ENCODE measurements at regions not wholly inside any gene's neighbourhood (a gene's known extent, or its start where the extent isn't known, plus 50 kb on each side); places are given as distances from the start of the nearest gene placed in this dataset.

DNA sequence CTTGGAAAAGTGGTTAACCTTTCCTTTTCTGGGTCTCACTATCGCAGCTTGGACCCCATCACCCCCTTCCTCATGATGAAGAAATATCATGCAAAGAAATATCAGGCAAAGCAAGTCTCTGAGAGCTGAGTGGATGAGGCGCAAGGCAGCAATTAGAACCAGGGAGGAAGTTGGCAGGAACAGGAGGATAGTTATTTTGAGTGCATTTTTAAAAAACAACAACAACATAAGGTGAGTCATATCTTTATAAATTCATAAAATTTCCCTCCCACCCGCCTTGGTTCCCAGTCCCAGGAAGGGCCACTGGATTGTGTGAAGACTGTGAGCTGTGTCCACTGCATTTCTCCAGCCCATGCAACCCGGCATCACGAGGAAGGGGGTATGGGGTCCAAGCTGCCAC, 316.9 kb upstream of the TLE3 start:
- Mint-ChIP-seq H3K27me3 (peaks cover 17% of the 10 kb centered on the region), H3K27ac (no peak overlapping the region), H3K9me3 (no peaks in the 10 kb centered on the region), H3K36me3 (ENCODE audit: low read depth) (no peaks in the 10 kb centered on the region), H3K4me3 (no peak overlapping the region), H3K4me1 (ENCODE audit: low read depth) (peaks cover 5% of the 10 kb centered on the region)
- intact Hi-C loops (cut with micrococcal nuclease) = no loop called here

DNA sequence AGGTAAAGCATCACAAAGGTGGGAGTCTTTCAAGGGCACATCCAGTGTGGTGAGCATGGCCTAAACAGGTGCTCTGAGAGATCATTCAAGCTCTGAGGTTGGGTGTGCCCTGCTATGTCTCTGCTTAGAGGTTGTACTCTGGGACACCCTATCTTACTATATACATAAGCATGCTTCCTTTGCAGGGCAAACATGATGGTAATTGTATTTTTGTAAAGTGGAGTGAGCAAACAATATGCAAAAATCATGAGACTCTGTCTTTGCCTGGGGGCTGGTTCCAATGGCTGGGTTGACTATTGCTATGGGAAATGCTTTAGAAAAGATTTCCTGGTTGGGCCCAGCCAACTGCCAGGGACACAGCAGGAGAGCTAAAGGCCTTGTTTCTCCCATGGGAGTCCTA, 315.1 kb upstream of the TLE3 start:
- H3K36me3 Mint-ChIP-seq (ENCODE audit: low read depth) = no peaks in the 10 kb centered on the region
- H3K4me3 Mint-ChIP-seq = no peak overlapping the region
- intact Hi-C loops (cut with micrococcal nuclease) = no loop called here
- peaks cover 9% of the 10 kb centered on the region for H3K9me3 Mint-ChIP-seq
- H3K27ac Mint-ChIP-seq = no peak overlapping the region
- peaks cover 9% of the 10 kb centered on the region for H3K27me3 Mint-ChIP-seq
- peaks cover 5% of the 10 kb centered on the region for H3K4me1 Mint-ChIP-seq (ENCODE audit: low read depth)

DNA sequence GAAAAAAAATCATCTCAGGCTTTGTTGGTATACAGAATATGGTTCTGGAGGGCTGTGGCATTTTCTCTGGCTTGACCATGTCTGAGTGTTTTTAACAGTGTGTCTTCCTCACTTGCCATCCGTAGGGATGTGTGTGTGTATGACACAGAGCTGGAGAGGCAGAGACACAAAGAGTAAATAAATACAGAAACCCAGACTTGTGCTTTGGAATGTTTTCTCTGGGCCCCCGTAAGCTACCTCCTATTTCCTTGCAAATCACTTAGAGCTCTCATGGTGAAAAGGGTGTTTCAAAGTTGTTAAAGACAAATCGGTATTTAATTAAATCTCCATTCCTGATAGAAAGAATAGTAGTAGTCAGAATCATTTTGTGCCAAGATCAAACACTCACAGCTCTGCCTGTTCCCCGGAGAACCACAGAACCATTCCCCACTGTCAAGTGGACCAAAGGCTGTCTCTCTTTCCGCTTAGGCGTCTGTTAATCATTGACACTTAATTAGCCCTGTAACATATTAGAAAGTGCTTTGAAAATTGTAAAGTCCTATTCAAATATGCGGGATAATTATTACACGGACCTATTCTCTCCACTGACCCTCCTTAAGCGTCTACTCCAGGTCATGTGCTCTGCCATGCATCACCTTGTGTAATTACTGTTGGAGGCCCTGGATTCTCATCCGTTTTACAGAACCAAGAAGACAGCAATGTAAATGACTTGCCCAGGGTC, 313.6 kb upstream of the TLE3 start:
- Mint-ChIP-seq H3K27me3 (peaks cover 11% of the 10 kb centered on the region), H3K36me3 (ENCODE audit: low read depth) (no peaks in the 10 kb centered on the region), H3K4me1 (ENCODE audit: low read depth) (peaks cover 5% of the 10 kb centered on the region), H3K9me3 (peaks cover 14% of the 10 kb centered on the region), H3K27ac (no peak overlapping the region), H3K4me3 (no peak overlapping the region)
- intact Hi-C loops (cut with micrococcal nuclease) = no loop called here

DNA sequence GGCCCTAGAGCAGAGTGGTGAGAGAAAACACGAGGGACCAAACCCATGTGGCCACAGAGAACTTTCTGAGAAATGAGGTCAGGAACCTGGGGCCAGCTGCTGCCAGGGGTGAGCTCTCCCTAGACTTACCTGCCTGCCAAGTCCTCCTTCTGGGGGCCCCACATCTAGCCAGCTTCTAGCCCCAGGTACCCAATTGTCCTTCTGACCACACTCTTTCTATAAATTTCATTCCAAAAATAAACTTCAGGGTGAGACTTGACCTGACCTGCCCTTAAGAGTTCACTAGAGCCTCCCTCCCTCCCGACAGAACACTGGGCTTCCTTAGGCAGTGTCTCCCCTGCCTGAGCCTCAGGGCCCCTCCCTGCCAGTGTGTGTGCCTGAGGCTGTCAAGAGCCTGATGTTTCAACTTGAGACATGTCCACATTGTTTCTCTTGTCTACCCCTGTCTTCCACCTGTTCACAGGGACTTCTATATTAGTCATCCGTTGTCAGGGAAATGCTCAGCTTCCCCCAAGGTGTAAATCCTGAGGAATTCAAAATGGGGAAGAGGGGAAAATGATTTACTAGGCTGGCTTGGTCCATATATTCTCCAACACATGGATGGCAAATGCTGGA, 312.8 kb upstream of the TLE3 start:
- no peaks in the 10 kb centered on the region for H3K36me3 Mint-ChIP-seq (ENCODE audit: low read depth)
- H3K4me1 Mint-ChIP-seq (ENCODE audit: low read depth) = peaks cover 5% of the 10 kb centered on the region
- intact Hi-C loops (cut with micrococcal nuclease) = no loop called here
- H3K4me3 Mint-ChIP-seq = no peak overlapping the region
- H3K9me3 Mint-ChIP-seq = peaks cover 14% of the 10 kb centered on the region
- peaks cover 12% of the 10 kb centered on the region for H3K27me3 Mint-ChIP-seq
- H3K27ac Mint-ChIP-seq = no peak overlapping the region

DNA sequence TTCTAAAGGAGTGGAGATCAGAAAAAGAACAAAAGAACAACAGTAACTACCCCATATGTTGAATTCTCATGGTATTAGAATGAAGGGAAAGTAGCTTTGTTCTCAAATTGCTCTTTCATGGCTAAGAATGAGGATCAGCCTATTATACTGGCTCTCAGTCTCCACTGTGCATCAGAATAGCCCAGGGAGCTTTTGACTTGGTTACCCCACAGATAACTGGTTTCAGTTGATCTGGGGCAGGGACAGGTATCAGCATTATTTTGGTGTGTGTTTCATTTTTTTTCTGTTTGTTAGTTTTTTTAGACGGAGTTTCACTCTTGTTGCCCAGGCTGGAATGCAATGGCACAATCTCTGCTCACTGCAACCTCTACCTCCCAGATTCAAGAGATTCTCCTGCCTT, 311.7 kb upstream of the TLE3 start:
- no peaks in the 10 kb centered on the region for H3K36me3 Mint-ChIP-seq (ENCODE audit: low read depth)
- no peak overlapping the region for H3K27ac Mint-ChIP-seq
- H3K27me3 Mint-ChIP-seq = peaks cover 16% of the 10 kb centered on the region
- intact Hi-C loops (cut with micrococcal nuclease) = no loop called here
- peaks cover 5% of the 10 kb centered on the region for H3K4me1 Mint-ChIP-seq (ENCODE audit: low read depth)
- H3K9me3 Mint-ChIP-seq = peaks cover 14% of the 10 kb centered on the region
- no peak overlapping the region for H3K4me3 Mint-ChIP-seq

DNA sequence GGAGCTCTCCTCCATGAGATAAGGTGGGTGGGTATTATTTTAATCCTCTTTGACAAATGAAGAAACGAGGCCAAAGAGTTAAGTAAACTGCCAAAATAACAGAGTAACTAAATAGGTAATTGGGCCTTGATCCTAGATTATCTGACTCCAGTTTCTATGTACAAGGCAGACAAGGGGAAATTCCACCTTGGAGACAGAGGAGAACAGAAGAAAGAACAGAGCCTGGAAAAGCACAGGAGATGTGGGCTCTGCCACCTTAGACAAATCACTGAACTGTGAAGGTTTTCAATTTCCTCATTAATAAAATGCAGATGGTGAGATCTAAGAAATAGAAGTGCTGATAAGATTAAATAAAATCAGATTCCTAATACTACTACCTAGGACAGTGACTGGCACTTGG, 310.2 kb upstream of the TLE3 start:
- Mint-ChIP-seq H3K36me3 (ENCODE audit: low read depth) (no peaks in the 10 kb centered on the region), H3K27me3 (peaks cover 19% of the 10 kb centered on the region), H3K4me1 (ENCODE audit: low read depth) (peaks cover 5% of the 10 kb centered on the region), H3K27ac (no peak overlapping the region), H3K4me3 (no peak overlapping the region), H3K9me3 (peaks cover 14% of the 10 kb centered on the region)
- intact Hi-C loops (cut with micrococcal nuclease) = no loop called here

DNA sequence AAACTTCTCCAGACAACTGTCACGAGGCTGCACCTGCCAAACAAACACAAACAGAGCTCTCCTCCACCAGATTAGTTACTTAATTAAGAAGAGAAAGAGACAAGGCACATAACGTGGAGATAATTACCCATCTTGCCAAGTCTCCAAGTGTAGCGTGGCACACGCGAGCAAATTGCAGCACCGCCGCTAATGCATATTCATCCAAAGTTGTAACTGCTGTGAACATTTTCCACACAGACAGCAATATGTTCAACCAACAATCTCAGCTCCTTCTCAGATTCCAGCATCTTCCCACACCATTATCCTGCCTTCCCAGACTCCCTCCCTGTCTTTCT, 309.6 kb upstream of the TLE3 start:
- Mint-ChIP-seq H3K36me3 (ENCODE audit: low read depth) (no peaks in the 10 kb centered on the region), H3K27me3 (peaks cover 23% of the 10 kb centered on the region), H3K9me3 (peaks cover 14% of the 10 kb centered on the region), H3K4me3 (no peak overlapping the region), H3K4me1 (ENCODE audit: low read depth) (peaks cover 5% of the 10 kb centered on the region), H3K27ac (no peak overlapping the region)
- intact Hi-C loops (cut with micrococcal nuclease) = no loop called here

DNA sequence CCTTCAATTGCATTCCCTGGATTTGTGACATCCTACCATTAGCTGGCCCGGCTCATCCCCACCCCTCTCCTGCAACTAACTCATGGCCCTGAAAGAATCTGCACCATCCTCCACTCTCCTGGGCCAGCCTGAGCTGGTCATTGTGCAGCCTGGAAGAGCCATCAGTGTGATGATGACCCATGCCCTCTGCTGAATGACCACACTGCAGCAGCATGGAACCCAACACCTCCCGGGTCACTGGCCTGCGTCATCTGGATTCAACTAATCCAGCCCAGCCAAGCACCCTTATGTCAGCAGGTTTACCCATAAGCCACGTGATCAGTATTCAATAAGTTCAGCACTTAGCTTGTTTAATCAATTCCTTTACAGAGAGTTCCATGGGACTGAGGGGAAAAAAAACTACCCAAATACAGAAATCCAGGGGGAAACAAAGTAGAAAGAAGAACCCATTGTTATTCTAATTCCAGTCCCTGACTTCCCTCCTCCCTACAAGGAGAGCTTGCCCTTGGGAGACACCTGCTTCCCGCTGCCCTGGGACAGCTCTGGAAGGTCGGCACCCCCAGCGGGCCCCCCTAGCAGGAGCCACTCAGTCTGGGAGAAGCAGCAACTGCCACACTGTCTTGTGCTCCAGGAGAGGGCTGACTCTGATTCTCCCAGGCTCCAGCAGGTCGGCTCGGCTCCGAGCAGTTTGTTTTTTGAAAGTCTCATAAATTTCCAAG, 309.1 kb upstream of the TLE3 start:
- H3K36me3 Mint-ChIP-seq (ENCODE audit: low read depth) = no peaks in the 10 kb centered on the region

DNA sequence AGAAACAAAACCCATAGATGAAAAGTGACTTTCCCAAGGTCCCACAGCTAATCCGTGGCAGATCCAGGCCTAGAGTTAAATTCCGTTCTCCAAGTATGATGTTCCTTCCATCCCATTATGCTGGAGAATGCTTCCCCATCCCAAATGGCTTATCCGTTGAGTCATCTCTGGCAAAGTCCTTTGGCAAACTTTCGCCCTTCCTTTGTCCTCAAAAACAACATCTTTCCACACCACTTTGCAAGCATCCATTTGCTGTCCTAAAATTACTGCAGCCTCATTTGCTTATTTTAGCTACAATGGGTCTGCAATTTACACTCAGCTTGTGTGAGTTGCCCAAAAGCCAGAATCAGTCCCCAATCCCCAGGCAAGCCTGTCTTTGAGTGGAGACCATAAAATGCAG, 304.0 kb upstream of the TLE3 start:
- H3K4me3 Mint-ChIP-seq = no peak overlapping the region
- H3K36me3 Mint-ChIP-seq (ENCODE audit: low read depth) = no peaks in the 10 kb centered on the region
- H3K27ac Mint-ChIP-seq = no peak overlapping the region
- intact Hi-C loops (cut with micrococcal nuclease) = no loop called here
- no peaks in the 10 kb centered on the region for H3K9me3 Mint-ChIP-seq
- peaks cover 32% of the 10 kb centered on the region for H3K27me3 Mint-ChIP-seq
- no peaks in the 10 kb centered on the region for H3K4me1 Mint-ChIP-seq (ENCODE audit: low read depth)

More for the DNA sequence above, 309.1 kb upstream of the TLE3 start:
- Mint-ChIP-seq H3K27me3 (peaks cover 27% of the 10 kb centered on the region), H3K9me3 (peaks cover 14% of the 10 kb centered on the region), H3K4me1 (ENCODE audit: low read depth) (peaks cover 5% of the 10 kb centered on the region), H3K27ac (no peak overlapping the region), H3K4me3 (no peak overlapping the region)
- intact Hi-C loops (cut with micrococcal nuclease) = no loop called here

DNA sequence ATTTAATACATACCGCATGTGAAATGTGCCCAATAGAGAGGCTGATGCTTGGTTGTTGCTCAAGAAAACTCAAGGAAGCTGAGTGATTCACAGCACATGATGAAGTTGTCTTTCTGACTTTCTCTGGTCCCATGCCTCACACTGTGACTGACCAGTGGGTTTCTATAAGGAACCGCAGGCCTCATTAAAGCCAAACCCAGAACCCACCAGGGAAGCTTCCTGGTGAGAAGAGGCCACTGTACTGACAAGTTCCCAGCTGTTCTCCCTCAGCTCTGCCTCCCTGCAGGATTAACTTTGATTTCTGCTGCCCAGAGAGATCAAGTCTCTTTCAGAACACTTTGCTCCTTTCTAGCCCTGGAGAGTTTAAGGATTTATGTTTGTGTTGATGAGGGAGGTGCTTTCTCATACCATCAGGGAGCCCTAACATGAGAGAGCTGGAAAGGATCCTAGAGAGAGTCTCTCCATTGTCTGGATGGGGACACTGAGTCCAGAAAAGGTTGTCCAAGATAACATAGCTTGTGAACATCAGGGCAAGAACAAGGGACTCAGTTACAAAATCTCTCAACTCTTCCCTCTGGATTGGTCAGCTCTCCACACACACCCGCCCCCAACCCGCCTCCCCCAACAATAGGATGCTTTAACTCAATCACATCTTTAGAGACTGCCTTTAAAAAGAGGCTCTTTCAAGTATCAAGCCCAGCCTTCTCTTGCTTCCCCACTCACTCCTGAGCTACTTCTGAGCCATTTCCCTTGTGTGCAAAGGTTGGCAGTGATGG, 303.2 kb upstream of the TLE3 start:
- H3K4me3 Mint-ChIP-seq = no peak overlapping the region
- H3K9me3 Mint-ChIP-seq = no peaks in the 10 kb centered on the region
- peaks cover 34% of the 10 kb centered on the region for H3K27me3 Mint-ChIP-seq
- H3K27ac Mint-ChIP-seq = no peak overlapping the region
- no peaks in the 10 kb centered on the region for H3K4me1 Mint-ChIP-seq (ENCODE audit: low read depth)
- no peaks in the 10 kb centered on the region for H3K36me3 Mint-ChIP-seq (ENCODE audit: low read depth)
- intact Hi-C loops (cut with micrococcal nuclease) = no loop called here

DNA sequence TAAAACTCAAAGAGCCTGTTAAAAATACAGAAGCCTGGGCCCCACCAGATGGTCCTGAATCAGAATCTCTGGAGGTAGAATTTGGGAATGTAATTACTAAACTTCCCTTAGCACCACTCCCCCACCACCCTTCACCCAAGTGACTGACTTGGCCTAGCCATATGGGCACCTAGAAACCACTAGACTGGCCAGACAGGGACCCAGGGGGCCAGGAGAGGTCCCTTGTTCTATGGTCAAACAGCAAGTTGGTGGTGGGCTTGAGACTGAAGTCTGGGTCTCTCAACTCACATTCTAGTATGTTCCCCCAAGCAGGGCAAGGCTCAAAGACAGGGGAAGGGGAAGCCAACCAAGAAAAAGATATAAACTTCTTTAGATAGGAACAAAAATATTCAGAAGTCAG, 301.5 kb upstream of the TLE3 start:
- Mint-ChIP-seq H3K4me3 (no peak overlapping the region), H3K36me3 (ENCODE audit: low read depth) (no peaks in the 10 kb centered on the region)

DNA sequence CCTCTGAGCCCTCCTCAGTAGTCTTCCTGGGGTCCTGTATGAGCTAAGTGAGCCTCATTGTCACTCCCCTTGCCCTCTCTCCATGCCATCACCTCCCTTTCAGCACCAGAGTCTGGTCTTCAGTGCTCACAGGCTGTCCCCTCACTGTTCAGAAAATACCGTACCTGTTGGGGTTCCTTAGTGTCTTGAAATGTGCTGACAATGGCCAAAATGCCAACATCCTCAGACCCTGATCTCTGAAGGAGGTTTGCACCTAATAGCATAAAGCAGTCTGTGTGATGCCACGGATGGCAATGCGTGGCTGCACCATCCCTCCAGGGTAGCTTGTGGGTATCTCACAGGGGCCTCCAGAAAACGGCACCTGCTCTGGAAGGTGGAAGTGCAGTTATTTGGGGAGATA, 301.0 kb upstream of the TLE3 start:
- Mint-ChIP-seq H3K4me3 (no peak overlapping the region), H3K36me3 (ENCODE audit: low read depth) (no peaks in the 10 kb centered on the region), H3K27ac (no peak overlapping the region), H3K9me3 (no peaks in the 10 kb centered on the region), H3K27me3 (peaks cover 44% of the 10 kb centered on the region), H3K4me1 (ENCODE audit: low read depth) (peaks cover 10% of the 10 kb centered on the region)
- intact Hi-C loops (cut with micrococcal nuclease) = no loop called here

More for the DNA sequence above, 301.5 kb upstream of the TLE3 start:
- Mint-ChIP-seq H3K27me3 (peaks cover 43% of the 10 kb centered on the region), H3K4me1 (ENCODE audit: low read depth) (peaks cover 9% of the 10 kb centered on the region), H3K9me3 (no peaks in the 10 kb centered on the region), H3K27ac (no peak overlapping the region)
- intact Hi-C loops (cut with micrococcal nuclease) = no loop called here

DNA sequence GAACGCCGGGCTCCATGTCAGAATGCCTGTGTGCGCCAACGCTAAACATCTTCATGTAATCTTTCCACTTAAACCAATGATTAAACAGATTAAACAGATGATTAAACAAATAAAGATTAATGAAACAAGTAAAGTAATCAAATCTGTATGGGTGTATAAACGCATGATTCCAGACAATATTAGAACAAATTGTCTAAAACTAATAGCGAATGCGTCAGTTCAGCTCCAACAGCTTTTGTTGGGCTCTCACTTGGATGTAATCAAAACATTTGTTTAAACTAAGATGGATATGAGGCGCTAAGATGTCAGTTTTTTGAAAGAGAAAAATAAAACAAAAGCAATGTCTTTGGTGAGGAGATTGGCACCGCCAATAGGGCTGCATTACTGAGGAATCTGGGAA, 299.1 kb upstream of the TLE3 start:
- Mint-ChIP-seq H3K4me1 (ENCODE audit: low read depth) (peaks cover 10% of the 10 kb centered on the region), H3K9me3 (no peaks in the 10 kb centered on the region), H3K36me3 (ENCODE audit: low read depth) (no peaks in the 10 kb centered on the region), H3K27me3 (peaks cover 37% of the 10 kb centered on the region), H3K27ac (no peak overlapping the region), H3K4me3 (no peak overlapping the region)
- intact Hi-C loops (cut with micrococcal nuclease) = no loop called here

DNA sequence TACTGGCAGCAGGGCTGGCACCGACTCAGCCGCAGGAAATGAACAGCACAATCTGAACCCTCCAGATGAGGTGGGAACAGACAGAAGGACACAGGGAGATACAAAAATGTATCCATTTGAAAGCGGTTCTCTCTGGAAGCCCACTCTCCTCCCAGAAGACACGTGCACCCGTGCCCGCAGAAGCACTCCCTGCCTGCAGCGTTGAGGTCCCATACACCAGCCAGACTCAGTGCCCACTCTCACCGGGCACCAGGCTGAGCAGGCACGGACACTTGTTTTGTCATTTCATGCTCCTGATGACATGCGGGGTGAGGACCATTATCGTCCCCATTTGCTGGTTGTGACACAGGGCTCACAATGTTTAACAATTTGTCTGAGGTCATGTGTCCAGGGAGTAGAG, 297.4 kb upstream of the TLE3 start:
- H3K36me3 Mint-ChIP-seq (ENCODE audit: low read depth) = no peaks in the 10 kb centered on the region
- peaks cover 10% of the 10 kb centered on the region for H3K4me1 Mint-ChIP-seq (ENCODE audit: low read depth)
- intact Hi-C loops (cut with micrococcal nuclease) = no loop called here
- H3K4me3 Mint-ChIP-seq = no peak overlapping the region
- no peaks in the 10 kb centered on the region for H3K9me3 Mint-ChIP-seq
- H3K27ac Mint-ChIP-seq = no peak overlapping the region
- H3K27me3 Mint-ChIP-seq = peaks cover 28% of the 10 kb centered on the region

All from dendritic cell treated with granulocyte-macrophage colony-stimulating factor and Interleukin-4, amounts not matched to agents 40 ng/mL and 50 ng/mL, for 4 days (primary cell).